Occipital lobe (tissue), 1 donor: ENCODE measurements at regions not wholly inside any gene's neighbourhood (a gene's known extent, or its start where the extent isn't known, plus 50 kb on each side); places are given as distances from the start of the nearest gene placed in this dataset.

ENCODE experiments used
- DNase-seq: peaks from one replicate; lab custom pipeline; 2025; lab: John Stamatoyannopoulos, UW

- DNase-seq = no peak
Measured at GRCh38 chr1:222995620-222996309, 147.3 kb downstream of the TLR5 start.

- no peak for DNase-seq
Measured at GRCh38 chr1:222996310-222996975, 146.6 kb downstream of the TLR5 start.

- no peak for DNase-seq
Measured at GRCh38 chr1:223000632-223001031, 142.4 kb downstream of the TLR5 start.

GRCh38 chr1:223001653-223002634 lies 141.1 kb downstream of the TLR5 start:
- no peak for DNase-seq

- DNase-seq = no peak
Measured at GRCh38 chr1:223003549-223003948, 139.5 kb downstream of the TLR5 start.

GRCh38 chr1:223006371-223006770 lies 136.7 kb downstream of the TLR5 start:
- DNase-seq = no peak

GRCh38 chr1:223006917-223007648 lies 136.0 kb downstream of the TLR5 start:
- no peak for DNase-seq

- no peak for DNase-seq
Measured at GRCh38 chr1:223007935-223008334, 135.1 kb downstream of the TLR5 start.

GRCh38 chr1:223008808-223009207 lies 134.2 kb downstream of the TLR5 start:
- DNase-seq = no peak

- no peak for DNase-seq
Measured at GRCh38 chr1:223009406-223009805, 133.6 kb downstream of the TLR5 start.

- DNase-seq = no peak
Measured at GRCh38 chr1:223010582-223011504, 132.2 kb downstream of the TLR5 start.

- no peak for DNase-seq
Measured at GRCh38 chr1:223011505-223011856, 131.6 kb downstream of the TLR5 start.

GRCh38 chr1:223012176-223012788 lies 130.8 kb downstream of the TLR5 start:
- no peak for DNase-seq

GRCh38 chr1:223012938-223013337 lies 130.1 kb downstream of the TLR5 start:
- DNase-seq = no peak

GRCh38 chr1:223014142-223014873 lies 128.7 kb downstream of the TLR5 start:
- no peak for DNase-seq

GRCh38 chr1:223016381-223016780 lies 126.7 kb downstream of the TLR5 start:
- DNase-seq = no peak

- DNase-seq = no peak
Measured at GRCh38 chr1:223016890-223017289, 126.2 kb downstream of the TLR5 start.

GRCh38 chr1:223017291-223017690 lies 125.8 kb downstream of the TLR5 start:
- DNase-seq = no peak

GRCh38 chr1:223018534-223018933 lies 124.5 kb downstream of the TLR5 start:
- DNase-seq = no peak
